ENCODE measurements at regions not wholly inside any gene's neighbourhood (a gene's known extent, or its start where the extent isn't known, plus 50 kb on each side); places are given as distances from the start of the nearest gene placed in this dataset.

GRCh38 chr6:147677647-147678046, 169.2 kb downstream of the SAMD5 start:
- TF ChIP-seq NFIC (IDR thresholded peaks at IDR 0.05), result no peak
- TF ChIP-seq, protein P1, sequence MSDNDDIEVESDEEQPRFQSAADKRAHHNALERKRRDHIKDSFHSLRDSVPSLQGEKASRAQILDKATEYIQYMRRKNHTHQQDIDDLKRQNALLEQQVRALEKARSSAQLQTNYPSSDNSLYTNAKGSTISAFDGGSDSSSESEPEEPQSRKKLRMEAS (IDR thresholded peaks at IDR 0.05), result no peak

DNA sequence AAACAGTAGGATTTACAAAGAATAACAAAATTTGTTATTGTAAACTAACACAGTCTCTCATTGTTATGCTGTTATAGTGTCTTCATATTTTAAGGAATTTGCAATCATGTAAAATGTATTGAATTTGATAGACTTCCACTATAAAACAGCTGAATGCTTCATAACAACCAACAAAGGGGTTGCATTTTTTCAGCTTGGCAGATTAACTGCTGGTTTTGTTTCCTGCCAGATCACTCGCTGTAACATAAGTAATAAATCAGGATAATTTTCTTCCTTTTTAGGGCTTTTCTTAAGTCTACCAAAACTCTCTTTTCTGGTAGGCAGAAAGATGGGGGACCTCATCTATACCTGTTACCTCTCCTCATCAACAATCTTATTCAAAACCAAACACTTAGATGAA, 169.8 kb downstream of the SAMD5 start:
- TF ChIP-seq USF1 (IDR thresholded peaks at IDR 0.05), result no peak

DNA sequence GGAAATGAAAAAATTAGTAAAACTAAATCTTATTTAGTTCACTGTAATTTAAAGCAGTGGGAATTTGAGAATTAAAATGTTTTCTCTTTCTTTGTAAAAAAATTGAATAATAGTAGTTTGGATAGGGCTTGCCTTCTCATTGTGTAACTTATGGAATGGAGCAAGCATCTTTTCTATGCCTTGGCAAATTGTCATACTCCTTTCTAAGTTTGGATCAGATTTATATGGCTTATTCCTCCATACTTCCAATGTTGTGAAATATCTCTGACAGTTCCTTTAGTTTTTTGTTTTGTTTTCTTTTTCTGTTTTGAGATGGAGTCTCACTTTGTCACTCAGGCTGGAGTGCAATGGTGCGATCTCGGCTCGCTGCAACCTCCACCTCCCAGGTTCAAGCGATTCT, 176.4 kb downstream of the SAMD5 start:
- TF ChIP-seq RAD21 (IDR thresholded peaks at IDR 0.05; ENCODE audit: low read depth), result no peak
- no peak for TF ChIP-seq FOXM1 (IDR thresholded peaks at IDR 0.05; ENCODE audit: borderline replicate concordance, low read depth)
- TF ChIP-seq, protein P2, sequence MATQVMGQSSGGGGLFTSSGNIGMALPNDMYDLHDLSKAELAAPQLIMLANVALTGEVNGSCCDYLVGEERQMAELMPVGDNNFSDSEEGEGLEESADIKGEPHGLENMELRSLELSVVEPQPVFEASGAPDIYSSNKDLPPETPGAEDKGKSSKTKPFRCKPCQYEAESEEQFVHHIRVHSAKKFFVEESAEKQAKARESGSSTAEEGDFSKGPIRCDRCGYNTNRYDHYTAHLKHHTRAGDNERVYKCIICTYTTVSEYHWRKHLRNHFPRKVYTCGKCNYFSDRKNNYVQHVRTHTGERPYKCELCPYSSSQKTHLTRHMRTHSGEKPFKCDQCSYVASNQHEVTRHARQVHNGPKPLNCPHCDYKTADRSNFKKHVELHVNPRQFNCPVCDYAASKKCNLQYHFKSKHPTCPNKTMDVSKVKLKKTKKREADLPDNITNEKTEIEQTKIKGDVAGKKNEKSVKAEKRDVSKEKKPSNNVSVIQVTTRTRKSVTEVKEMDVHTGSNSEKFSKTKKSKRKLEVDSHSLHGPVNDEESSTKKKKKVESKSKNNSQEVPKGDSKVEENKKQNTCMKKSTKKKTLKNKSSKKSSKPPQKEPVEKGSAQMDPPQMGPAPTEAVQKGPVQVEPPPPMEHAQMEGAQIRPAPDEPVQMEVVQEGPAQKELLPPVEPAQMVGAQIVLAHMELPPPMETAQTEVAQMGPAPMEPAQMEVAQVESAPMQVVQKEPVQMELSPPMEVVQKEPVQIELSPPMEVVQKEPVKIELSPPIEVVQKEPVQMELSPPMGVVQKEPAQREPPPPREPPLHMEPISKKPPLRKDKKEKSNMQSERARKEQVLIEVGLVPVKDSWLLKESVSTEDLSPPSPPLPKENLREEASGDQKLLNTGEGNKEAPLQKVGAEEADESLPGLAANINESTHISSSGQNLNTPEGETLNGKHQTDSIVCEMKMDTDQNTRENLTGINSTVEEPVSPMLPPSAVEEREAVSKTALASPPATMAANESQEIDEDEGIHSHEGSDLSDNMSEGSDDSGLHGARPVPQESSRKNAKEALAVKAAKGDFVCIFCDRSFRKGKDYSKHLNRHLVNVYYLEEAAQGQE (IDR thresholded peaks at IDR 0.05; ENCODE audit: low read depth), result no peak
- no peak for TF ChIP-seq CEBPB (IDR thresholded peaks at IDR 0.05)
- TF ChIP-seq TEAD4 (IDR thresholded peaks at IDR 0.05), result no peak
- no peak for TF ChIP-seq USF1 (IDR thresholded peaks at IDR 0.05)
- TF ChIP-seq, protein P1 (IDR thresholded peaks at IDR 0.05), result no peak
- no peak for TF ChIP-seq TCF12 (IDR thresholded peaks at IDR 0.05; ENCODE audit: low read depth)
- TF ChIP-seq CREB1 (IDR thresholded peaks at IDR 0.05; ENCODE audit: low read depth), result no peak
- no peak for TF ChIP-seq YY1 (IDR thresholded peaks at IDR 0.05; ENCODE audit: low read depth)
- no peak for TF ChIP-seq ZBTB7A (IDR thresholded peaks at IDR 0.05; ENCODE audit: low read depth)
- TF ChIP-seq NFIC (IDR thresholded peaks at IDR 0.05), result no peak
- no peak for TF ChIP-seq EP300 (IDR thresholded peaks at IDR 0.05; ENCODE audit: borderline replicate concordance)
- TF ChIP-seq EGR1 (IDR thresholded peaks at IDR 0.05), result no peak
- TF ChIP-seq TAF1 (IDR thresholded peaks at IDR 0.05; ENCODE audit: low read depth), result no peak

GRCh38 chr6:147689398-147689797, 180.9 kb downstream of the SAMD5 start:
- TF ChIP-seq NFIC (IDR thresholded peaks at IDR 0.05) (no peak), TCF12 (IDR thresholded peaks at IDR 0.05; ENCODE audit: low read depth) (no peak), TEAD4 (IDR thresholded peaks at IDR 0.05) (no peak), ZBTB7A (IDR thresholded peaks at IDR 0.05; ENCODE audit: low read depth) (no peak), EGR1 (IDR thresholded peaks at IDR 0.05) (no peak), CREB1 (IDR thresholded peaks at IDR 0.05; ENCODE audit: low read depth) (no peak), EP300 (IDR thresholded peaks at IDR 0.05; ENCODE audit: borderline replicate concordance) (no peak), CEBPB (IDR thresholded peaks at IDR 0.05) (no peak), YY1 (IDR thresholded peaks at IDR 0.05; ENCODE audit: low read depth) (no peak), FOXM1 (IDR thresholded peaks at IDR 0.05; ENCODE audit: borderline replicate concordance, low read depth) (no peak)
- TF ChIP-seq, protein P1 (IDR thresholded peaks at IDR 0.05), result no peak
- TF ChIP-seq, protein P2 (IDR thresholded peaks at IDR 0.05; ENCODE audit: low read depth), result no peak

GRCh38 chr6:147691446-147691845, 183.0 kb downstream of the SAMD5 start:
- TF ChIP-seq FOXM1 (IDR thresholded peaks at IDR 0.05; ENCODE audit: borderline replicate concordance, low read depth) (no peak), TEAD4 (IDR thresholded peaks at IDR 0.05) (no peak), YY1 (IDR thresholded peaks at IDR 0.05; ENCODE audit: low read depth) (no peak)

GRCh38 chr6:147693181-147693580, 184.7 kb downstream of the SAMD5 start:
- TF ChIP-seq NFIC (IDR thresholded peaks at IDR 0.05), result no peak
- no peak for TF ChIP-seq TCF12 (IDR thresholded peaks at IDR 0.05; ENCODE audit: low read depth)
- TF ChIP-seq RAD21 (IDR thresholded peaks at IDR 0.05; ENCODE audit: low read depth), result no peak

DNA sequence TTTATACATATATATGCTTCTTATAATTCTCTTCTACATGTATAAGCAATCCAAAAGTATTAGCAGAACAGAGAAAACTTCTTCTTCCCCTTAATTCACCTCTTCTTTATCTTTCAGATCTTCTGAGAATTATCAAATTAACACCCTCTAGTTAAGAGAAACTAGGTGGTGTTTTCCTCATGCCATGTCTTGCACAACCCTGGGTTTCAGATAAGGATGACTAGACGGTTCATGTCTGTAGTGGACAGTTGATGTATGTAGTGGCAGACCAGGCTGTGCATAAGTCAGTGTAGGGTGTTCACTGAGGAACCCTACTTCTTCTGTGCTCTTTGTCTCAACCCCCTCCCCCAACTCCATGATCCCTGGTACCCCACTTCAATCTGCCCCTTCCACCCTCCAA, 187.3 kb downstream of the SAMD5 start:
- TF ChIP-seq TAF1 (IDR thresholded peaks at IDR 0.05; ENCODE audit: low read depth), result no peak
- no peak for TF ChIP-seq NFIC (IDR thresholded peaks at IDR 0.05)
- no peak for TF ChIP-seq RAD21 (IDR thresholded peaks at IDR 0.05; ENCODE audit: low read depth)
- TF ChIP-seq USF1 (IDR thresholded peaks at IDR 0.05), result no peak
- TF ChIP-seq YY1 (IDR thresholded peaks at IDR 0.05; ENCODE audit: low read depth), result no peak
- no peak for TF ChIP-seq CREB1 (IDR thresholded peaks at IDR 0.05; ENCODE audit: low read depth)
- TF ChIP-seq EGR1 (IDR thresholded peaks at IDR 0.05), result no peak

Measured in Ishikawa (cell line).